ENCODE measurements at regions not wholly inside any gene's neighbourhood (a gene's known extent, or its start where the extent isn't known, plus 50 kb on each side); places are given as distances from the start of the nearest gene placed in this dataset.
"Not testable (repeated sequence)": the region's sequence is repeated elsewhere in the genome, so short reads cannot be mapped to it uniquely, and the experiment has no call there.

DNA sequence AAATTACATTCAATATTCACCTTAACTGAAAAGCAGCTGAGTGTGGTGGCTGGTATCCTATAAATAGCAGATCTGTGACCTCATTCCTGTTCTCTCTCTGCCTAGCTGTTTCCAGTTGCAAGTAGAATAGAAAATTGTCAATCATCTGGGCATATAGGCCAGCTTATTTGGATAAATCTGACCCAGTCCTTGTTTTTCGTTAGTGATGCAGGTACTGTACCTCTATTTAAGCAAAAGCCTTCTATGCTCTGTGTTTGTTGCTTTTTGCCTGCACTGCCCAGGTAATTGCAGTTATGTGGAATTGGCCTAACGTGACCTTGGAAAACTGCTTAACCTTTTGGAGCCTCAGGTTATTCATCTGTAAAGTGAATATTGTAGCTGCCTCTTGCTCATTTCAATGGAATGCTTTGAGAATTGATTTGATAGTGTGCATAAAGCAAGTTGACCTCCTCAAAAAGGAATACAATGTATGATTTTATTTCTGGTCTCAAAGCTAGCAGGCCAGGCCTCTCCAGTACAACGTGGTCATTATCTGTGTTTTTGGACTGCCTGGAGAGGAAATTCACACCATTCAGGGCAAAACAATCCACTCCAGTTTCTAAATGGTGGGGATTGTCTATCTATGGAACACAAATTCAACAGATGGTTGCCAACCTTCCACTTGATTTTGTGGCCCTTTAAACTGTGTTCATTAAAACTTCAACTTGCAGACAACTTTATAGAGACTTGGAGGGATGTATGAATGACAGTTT lies 508.7 kb upstream of the CITED2 start:
- no peak for DNase-seq (ENCODE audit: low read depth)

- no peak for DNase-seq (ENCODE audit: low read depth)
Measured at GRCh38 chr6:139882234-139882633, 507.8 kb upstream of the CITED2 start.

DNA sequence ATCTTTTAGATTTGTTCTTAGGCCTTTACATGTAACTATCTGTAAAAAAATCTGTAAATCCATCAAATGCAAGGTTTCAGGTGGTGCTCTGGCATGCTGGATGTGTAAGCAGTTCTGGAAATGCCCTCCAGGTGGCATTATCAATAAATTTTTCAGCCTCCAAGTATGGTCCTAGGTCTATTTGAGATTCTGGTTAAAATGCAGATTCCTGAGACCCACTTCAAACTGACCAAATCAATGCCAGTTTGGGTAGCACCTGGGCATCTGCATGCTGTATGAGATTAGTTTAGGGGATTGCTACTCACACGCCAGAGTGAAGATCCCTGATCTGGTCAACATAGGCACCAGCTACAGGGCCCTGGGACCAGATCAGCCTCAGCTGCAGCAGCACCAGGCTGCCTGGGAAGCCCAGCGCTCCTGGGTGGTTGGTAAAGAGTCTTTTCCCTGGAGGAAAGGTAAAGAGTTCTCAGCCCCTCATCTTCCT lies 507.3 kb upstream of the CITED2 start:
- no peak for DNase-seq (ENCODE audit: low read depth)

GRCh38 chr6:139881236-139881635 lies 506.8 kb upstream of the CITED2 start:
- no peak for DNase-seq (ENCODE audit: low read depth)

GRCh38 chr6:139879823-139880356 lies 505.4 kb upstream of the CITED2 start:
- DNase-seq (ENCODE audit: low read depth), result no peak

- DNase-seq (ENCODE audit: low read depth), result not testable (repeated sequence)
Measured at GRCh38 chr6:139879241-139879640, 504.8 kb upstream of the CITED2 start.

DNA sequence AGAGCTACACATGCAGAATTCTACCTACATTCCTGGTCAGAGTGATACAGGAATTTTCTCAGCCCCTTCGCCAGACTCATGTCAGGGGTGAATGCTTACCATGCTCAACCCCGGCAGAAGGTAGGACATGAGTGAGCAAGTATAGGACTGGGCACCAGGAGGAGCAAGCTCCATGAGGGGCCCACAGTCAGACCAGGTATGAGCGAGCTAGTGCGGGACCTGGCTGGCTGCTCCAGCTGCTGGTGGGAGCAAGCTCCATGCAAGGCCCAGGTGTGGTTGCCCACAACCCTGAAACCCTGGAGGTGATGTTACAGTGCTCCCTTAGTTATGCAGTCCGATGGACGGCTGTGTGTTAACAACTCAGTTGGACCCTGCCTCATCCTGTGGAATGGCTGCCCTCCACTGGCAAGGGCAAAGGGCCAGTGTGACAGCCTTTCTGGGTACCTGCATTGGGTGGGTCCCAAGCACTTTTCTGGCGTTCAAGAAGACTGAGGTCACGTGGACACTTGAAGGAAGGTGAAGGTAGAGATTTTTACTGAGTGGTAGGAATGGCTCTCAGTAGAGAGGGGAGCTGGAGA lies 503.5 kb upstream of the CITED2 start:
- DNase-seq (ENCODE audit: low read depth), result no peak

DNA sequence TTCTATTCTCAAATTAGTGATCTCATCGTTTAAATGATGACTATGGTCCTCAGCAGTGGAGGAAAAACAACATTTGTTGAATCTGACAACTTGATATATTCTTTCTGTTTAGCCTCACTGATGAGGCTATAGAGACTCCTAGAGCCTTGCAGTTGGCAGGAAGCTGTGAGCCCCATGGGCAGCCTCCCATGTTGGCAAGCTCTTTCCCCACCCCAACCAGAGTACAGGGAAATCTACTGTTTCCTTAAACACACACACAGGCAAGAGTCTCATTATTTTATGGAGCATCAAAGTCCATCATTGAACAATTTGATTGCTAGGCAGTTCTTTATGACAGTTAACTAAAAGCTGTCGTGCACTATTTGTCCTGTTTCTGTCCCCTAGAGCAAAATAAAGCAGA lies 498.2 kb upstream of the CITED2 start:
- no peak for DNase-seq (ENCODE audit: low read depth)

- DNase-seq (ENCODE audit: low read depth), result no peak
Measured at GRCh38 chr6:139871803-139872510, 497.5 kb upstream of the CITED2 start.

DNA sequence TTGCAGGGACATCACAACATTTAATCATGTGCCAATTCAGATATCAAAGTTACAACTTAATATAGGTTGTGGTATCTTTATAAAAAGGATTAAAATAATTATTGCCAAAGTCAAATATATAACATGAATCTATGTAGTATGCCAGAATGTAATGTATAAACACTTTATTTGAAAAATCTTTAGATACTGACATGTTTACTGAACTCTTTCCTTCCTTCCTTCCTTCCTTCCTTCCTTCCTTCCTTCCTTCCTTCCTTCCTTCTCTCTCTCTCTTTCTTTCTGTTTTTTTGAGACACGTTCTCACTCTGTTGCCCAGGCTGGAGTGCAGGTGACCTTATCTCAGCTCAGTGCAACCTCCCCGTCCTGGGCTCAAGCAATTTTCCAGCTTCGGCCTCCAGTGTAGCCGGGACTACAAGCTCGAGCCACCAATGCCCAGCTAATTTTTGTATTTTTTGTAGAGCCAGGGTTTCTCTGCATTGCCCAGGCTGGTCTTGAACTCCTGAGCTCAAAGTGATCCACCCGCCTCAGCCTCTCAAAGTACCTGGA lies 496.8 kb upstream of the CITED2 start:
- DNase-seq (ENCODE audit: low read depth), result no peak

DNA sequence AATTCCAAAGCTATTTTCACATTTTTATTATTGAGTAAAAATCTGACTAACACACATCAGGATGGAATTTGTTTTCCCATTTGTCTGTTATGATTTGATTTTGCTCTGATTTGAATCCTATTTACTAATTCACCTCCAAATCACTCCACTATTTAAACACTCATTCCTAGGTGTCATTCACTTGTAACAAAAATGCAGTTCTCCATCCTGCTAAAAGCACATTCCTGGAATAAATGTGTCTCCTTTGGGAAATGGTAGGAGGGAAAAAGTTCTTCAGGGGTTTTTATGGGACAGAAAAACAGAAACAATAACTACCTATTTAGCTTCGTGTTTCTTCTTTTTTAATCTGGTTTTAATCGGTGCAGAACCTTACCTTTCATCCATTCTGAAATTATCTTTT lies 494.1 kb upstream of the CITED2 start:
- no peak for DNase-seq (ENCODE audit: low read depth)

DNA sequence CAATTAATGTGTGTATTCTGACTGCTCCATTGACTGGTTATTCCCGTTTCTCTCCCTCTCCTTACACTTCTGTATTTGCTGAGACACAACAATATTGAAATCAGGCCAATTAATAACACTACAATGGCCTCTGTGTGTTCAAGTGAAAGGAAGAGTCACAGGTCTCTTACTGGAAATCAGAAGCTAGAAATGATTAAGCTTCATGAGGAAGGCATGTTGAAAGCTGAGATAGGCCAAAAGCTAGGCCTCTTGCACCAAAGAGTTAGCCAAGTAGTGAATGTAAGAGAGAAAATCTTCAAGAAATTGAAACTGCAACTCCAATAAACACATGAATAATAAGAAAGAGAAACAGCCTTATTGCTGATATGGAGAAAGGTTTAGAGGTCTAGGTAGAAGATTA lies 489.5 kb upstream of the CITED2 start:
- no peak for DNase-seq (ENCODE audit: low read depth)

- no peak for DNase-seq (ENCODE audit: low read depth)
Measured at GRCh38 chr6:139863346-139863745, 488.9 kb upstream of the CITED2 start.

DNA sequence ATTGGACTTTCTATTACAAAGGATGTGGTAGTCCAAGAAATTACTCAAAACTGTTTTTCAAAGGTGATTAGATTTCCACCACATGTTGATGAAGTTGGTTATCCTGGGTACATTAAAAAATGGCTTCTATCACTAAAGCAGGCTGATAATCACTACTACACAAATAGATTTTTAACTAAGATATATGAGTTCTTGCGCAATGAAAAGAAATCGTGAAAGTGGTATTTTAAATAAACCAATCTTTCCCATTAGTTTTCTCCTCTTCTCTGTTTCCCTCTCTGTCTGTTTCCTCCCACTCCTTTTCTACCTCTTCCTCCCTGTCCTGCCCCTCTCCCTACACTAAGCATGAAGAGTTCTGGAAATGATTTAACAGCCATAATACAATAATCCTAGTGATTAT lies 487.9 kb upstream of the CITED2 start:
- DNase-seq (ENCODE audit: low read depth), result no peak

DNA sequence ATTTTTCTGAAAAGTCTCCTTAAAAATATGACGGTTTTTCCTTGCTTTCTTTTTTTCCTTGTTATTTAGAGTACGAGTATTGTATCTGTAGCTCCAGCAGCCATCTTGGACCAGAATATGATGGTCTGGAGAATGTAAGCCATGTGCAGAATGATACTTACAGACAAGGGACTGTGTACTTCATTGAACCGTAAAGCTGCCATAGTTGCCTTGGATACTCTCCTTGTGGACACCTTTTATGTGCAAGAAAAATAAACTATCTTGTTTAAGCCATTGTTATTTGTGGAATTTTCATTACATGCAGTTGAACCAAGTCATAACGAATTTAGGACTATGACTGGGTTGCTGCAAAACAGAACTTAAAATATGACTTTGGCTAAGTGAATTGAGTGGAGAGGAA lies 485.8 kb upstream of the CITED2 start:
- DNase-seq (ENCODE audit: low read depth), result no peak

GRCh38 chr6:139858429-139858828 lies 484.0 kb upstream of the CITED2 start:
- DNase-seq (ENCODE audit: low read depth), result no peak

- no peak for DNase-seq (ENCODE audit: low read depth)
Measured at GRCh38 chr6:139857143-139857542, 482.7 kb upstream of the CITED2 start.

DNA sequence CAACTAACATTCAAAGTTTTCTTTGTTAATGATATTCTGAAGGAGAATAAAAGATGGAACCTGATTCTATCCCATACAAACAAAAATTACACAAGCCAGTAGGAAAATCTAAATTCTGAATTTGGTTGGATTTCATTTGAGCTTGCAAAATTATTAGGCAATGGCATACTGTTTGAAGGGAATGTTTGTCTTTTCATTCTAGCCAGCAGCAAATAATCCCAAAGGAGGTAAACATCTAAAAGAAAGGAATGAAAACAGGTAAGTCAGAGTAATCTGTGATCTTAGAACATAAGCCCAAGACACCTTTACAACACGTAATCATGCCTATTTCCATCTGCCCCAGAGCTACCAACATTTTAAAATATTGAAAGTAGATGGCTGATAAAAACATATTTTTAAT lies 482.1 kb upstream of the CITED2 start:
- DNase-seq (ENCODE audit: low read depth), result no peak

- peak; percentile 30 for DNase-seq (ENCODE audit: low read depth)
Measured at GRCh38 chr6:139855671-139856311, 481.3 kb upstream of the CITED2 start.

DNA sequence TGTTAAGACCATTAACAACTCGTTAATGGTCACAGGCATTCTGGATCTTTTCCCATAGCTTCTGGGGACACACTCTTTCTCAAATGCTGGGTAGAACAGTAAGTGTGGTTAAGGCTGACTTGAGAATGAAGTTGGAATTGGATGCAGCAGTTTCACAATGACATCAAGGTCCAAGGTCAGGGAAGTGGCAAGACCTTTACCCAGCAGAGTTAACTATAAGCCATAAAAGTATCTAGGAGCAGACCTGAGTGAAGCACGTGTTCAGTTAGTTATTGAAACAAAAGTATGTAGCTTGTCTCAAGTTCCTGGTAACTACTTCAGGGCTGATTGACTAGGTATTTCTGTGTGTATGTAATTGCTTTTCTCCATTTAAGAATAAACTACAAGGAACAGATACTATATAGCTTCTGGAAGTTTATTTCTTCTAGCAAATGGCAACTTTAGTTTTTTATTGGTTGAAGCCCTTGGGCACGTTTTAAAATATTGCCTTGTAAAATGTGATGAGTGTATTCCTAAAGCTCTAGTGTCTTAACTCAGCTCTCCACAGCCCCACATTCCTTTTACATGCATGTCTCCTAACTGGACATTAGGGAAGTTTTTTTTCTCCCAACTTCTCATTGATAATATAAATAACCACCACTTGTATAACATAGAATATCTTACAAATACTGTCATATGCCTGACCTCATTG lies 479.0 kb upstream of the CITED2 start:
- DNase-seq (ENCODE audit: low read depth), result no peak

DNA sequence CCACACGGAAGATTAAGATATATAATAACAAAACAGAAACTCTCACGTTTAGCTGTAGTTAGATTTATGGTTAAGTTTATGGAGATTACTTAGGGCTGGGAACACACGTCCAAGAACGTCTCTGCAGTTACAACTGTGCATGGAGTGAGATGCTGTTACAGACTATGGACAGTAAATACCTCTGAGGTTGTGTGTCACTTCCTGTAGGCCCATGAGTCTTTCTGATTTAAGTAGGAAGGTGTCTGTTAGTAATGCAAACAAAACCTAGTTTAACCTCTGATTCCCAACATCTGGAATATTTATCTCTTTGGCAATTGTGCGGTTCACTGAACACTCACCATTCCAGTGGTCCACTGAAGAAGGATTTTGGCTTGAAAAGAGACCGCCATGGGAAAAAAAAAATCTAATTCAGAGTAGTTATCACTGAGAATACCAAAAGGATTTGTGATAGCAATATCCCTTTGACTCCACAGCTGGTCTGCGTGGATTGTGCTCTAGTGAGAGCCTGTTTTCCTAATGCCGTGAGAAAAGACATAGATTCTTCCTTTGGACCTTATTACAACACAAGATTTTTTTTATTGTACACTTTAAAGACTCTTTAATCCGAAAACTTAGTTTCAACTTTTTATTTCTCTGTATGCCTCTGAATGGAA lies 478.2 kb upstream of the CITED2 start:
- no peak for DNase-seq (ENCODE audit: low read depth)
